Endothelial cell of umbilical vein (primary cell): ENCODE measurements at regions not wholly inside any gene's neighbourhood (a gene's known extent, or its start where the extent isn't known, plus 50 kb on each side); places are given as distances from the start of the nearest gene placed in this dataset.

Source experiments
- BruUV-seq: library from RNA; stranded (reverse); fragments of 400-500 nt; replicated peaks from 2 replicates; lab custom pipeline; 2021; lab: Mats Ljungman, UMichigan
- CTCF ChIA-PET: fragments of 300-600, 350-600 bp; sonication (Branson Sonifier 250); formaldehyde crosslinking; loops from one replicate; lab custom pipeline; 2021; ENCODE audit warnings: antibody characterized with exemption, inconsistent platforms; lab: Charles Lee
- POLR2A ChIA-PET: fragments of 300-600, 350-600 bp; sonication (Branson Sonifier 250); formaldehyde crosslinking; loops from one replicate; lab custom pipeline; 2021; ENCODE audit warnings: antibody characterized with exemption, inconsistent platforms; lab: Charles Lee
- DNase-seq: peaks from one replicate; pipeline ENCODE4 v3.0.0-alpha.2; 2011; ENCODE audit warnings: low read depth, low spot score
- FAIRE-seq: peaks from 2 replicates; lab custom pipeline; 2011; peaks lifted over from hg19 to GRCh38; lab: Jason Lieb, UNC
- H2AFZ ChIP-seq: 2 replicates; pipeline ENCODE4 v1.6.0; 2012; ENCODE audit warnings: low read depth, low read length, control low read depth, inconsistent platforms
- H3K27ac ChIP-seq: 2 replicates; pipeline ENCODE4 v1.5.1; 2011; ENCODE audit warnings: low read depth, mild to moderate bottlenecking, control low read depth, low read length, moderate library complexity; ENCODE audit not compliant: insufficient read depth
- H3K27me3 ChIP-seq, 2 experiments: 2 replicates each; pipeline versions ENCODE4 v1.6.0 to v1.6.1; 2011; ENCODE audit warnings: low read length in 2 of 2, mixed read lengths in 1 of 2; ENCODE audit not compliant: control insufficient read depth in 2 of 2, insufficient read depth in 2 of 2
- H3K36me3 ChIP-seq, 2 experiments: 2 replicates in 1 of 2; 3 replicates in 1 of 2; pipeline ENCODE4 v1.5.1; 2011; ENCODE audit warnings: low read length in 2 of 2, mild to moderate bottlenecking in 1 of 2, moderate library complexity in 1 of 2; ENCODE audit not compliant: control insufficient read depth in 2 of 2, insufficient read depth in 2 of 2; ENCODE audit errors: extremely low read depth in 1 of 2
- H3K4me1 ChIP-seq: 3 replicates; pipeline ENCODE4 v1.5.1; 2011; ENCODE audit warnings: mild to moderate bottlenecking, low read length; ENCODE audit not compliant: control insufficient read depth, insufficient read depth; ENCODE audit errors: extremely low read depth
- H3K4me2 ChIP-seq: 2 replicates; pipeline ENCODE4 v1.6.1; 2011; ENCODE audit warnings: low read length, control low read depth, mixed read lengths; ENCODE audit not compliant: insufficient read depth
- H3K4me3 ChIP-seq, 3 experiments: fragments of 200-600 bp in 1 of 3; sonication (generic), shearing (Covaris generic) in 1 of 3; replicated peaks in 1 of 3; 2 replicates each; pipeline ENCODE4 v1.5.1; 2011 to 2016; ENCODE audit warnings: control low read depth in 3 of 3, low read length in 3 of 3, mild to moderate bottlenecking in 2 of 3, inconsistent platforms in 1 of 3, low read depth in 1 of 3, moderate library complexity in 1 of 3; ENCODE audit not compliant: insufficient read depth in 1 of 3
- H3K79me2 ChIP-seq: 2 replicates; pipeline ENCODE4 v1.6.0; 2012; ENCODE audit warnings: low read length, inconsistent platforms; ENCODE audit not compliant: control insufficient read depth, insufficient read depth
- H3K9ac ChIP-seq: replicated peaks from 2 replicates; pipeline ENCODE3; 2011; ENCODE audit warnings: low read length, control low read depth; ENCODE audit not compliant: insufficient read depth; ENCODE audit errors: extremely low read depth
- H3K9me1 ChIP-seq: replicated peaks from 3 replicates; pipeline ENCODE4 v1.6.0; 2011; ENCODE audit warnings: mild to moderate bottlenecking, low read length; ENCODE audit not compliant: control insufficient read depth, insufficient read depth; ENCODE audit errors: extremely low read depth
- H3K9me3 ChIP-seq: replicated peaks from 2 replicates; pipeline ENCODE4 v1.5.1; 2012; ENCODE audit warnings: low read length, inconsistent platforms; ENCODE audit not compliant: control insufficient read depth, insufficient read depth
- H4K20me1 ChIP-seq: replicated peaks from 2 replicates; pipeline ENCODE3; 2011; ENCODE audit warnings: mild to moderate bottlenecking, low read length; ENCODE audit not compliant: control insufficient read depth, insufficient read depth; ENCODE audit errors: extremely low read depth
- EZH2 ChIP-seq: IDR thresholded peaks from 2 replicates; pipeline ENCODE4 v1.6.1; 2012; ENCODE audit warnings: borderline replicate concordance, low read depth, mild to moderate bottlenecking, moderate library complexity, low read length, inconsistent platforms; ENCODE audit not compliant: severe bottlenecking
- FOS ChIP-seq: IDR thresholded peaks from 2 replicates; pipeline ENCODE4 v1.6.1; 2011; ENCODE audit warnings: mild to moderate bottlenecking, low read length, moderate library complexity, borderline replicate concordance; ENCODE audit not compliant: insufficient read depth
- GATA2 ChIP-seq: IDR thresholded peaks from 2 replicates; pipeline ENCODE4 v1.7.0; 2011; ENCODE audit warnings: low read depth, mild to moderate bottlenecking, moderate library complexity, mixed read lengths, low read length; ENCODE audit not compliant: insufficient read length, insufficient read depth
- JUN ChIP-seq: IDR thresholded peaks from 2 replicates; pipeline ENCODE4 v1.6.1; 2011; ENCODE audit warnings: borderline replicate concordance, low read depth; ENCODE audit not compliant: insufficient read length, insufficient read depth
- MYC ChIP-seq: IDR thresholded peaks from one replicate; pipeline ENCODE4 v1.6.1; 2011; ENCODE audit warnings: mild to moderate bottlenecking, low read depth, low read length
- POLR2A ChIP-seq: IDR thresholded peaks from 2 replicates; pipeline ENCODE4 v1.6.1; 2012; ENCODE audit warnings: low read depth, mild to moderate bottlenecking, control low read depth, low read length
- POLR2AphosphoS5 ChIP-seq: IDR thresholded peaks from 2 replicates; pipeline ENCODE4 v1.6.1; 2012; ENCODE audit warnings: low read depth, mild to moderate bottlenecking, control low read depth, low read length, moderate library complexity; ENCODE audit not compliant: insufficient read depth
- dilution Hi-C: fragments of 300-500 bp; cut with MboI; formaldehyde crosslinking; loops from one replicate; pipeline ENCODE4 v1.15.0; 2019; ENCODE audit warnings: low sequenced_read_pairs; ENCODE audit not compliant: extremely low pct_ligation_motif_present
- intact Hi-C: fragments of 100-400 bp; cut with micrococcal nuclease; formaldehyde crosslinking; loops from one replicate; pipeline ENCODE4 v1.10.0; 2022
- TF ChIP-seq, protein P1 (sequence below), 2 donors: IDR thresholded peaks; 1 replicate in 1 of 2; 2 replicates in 1 of 2; pipeline ENCODE4 v1.5.1; 2011; ENCODE audit warnings: low read length in 2 of 2, mild to moderate bottlenecking in 2 of 2, moderate library complexity in 2 of 2, control low read depth in 1 of 2, inconsistent platforms in 1 of 2, low read depth in 1 of 2; ENCODE audit not compliant: insufficient read depth in 1 of 2; ENCODE audit errors: extremely low read depth in 1 of 2
- TF ChIP-seq, protein P2 (sequence below): IDR thresholded peaks from 2 replicates; pipeline ENCODE4 v1.6.1; 2011; ENCODE audit not compliant: insufficient read depth, insufficient read length

DNA sequence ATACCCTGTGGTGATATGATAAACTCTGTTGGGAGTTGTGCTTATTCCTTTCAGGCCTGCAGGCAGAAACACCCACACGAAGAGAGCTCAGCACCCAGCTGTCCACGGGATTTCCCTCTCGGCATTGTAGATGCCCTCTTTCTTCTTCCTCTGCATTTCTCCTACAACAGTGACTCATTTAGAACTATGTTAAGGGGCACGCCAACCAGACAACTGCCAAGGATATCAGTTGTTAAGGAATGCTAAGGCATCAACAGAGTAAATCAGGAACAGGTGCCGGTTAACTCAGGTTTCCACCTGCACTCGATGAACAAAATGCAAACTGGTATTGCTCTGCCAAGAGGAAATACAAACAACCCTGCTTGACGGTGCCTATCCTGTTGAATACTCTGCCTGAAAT, 270.0 kb upstream of the PEX5L start:
- no peak overlapping the region for H3K4me2 ChIP-seq
- DNase-seq (no peak), FAIRE-seq (no peak)
- no peaks in the 10 kb centered on the region for H3K9me3 ChIP-seq
- H3K27ac ChIP-seq: no peak overlapping the region
- ChIA-PET CTCF (interaction anchor here (0.8 kb wide), 1 partner anchor 9 kb away, joined by 3 read pairs; no protein-coding TSS in a partner anchor), POLR2A (no interaction called here)
- no peaks in the 10 kb centered on the region for H3K27me3 ChIP-seq
- no peaks in the 10 kb centered on the region for H3K4me1 ChIP-seq
- H3K4me3 ChIP-seq: no peak overlapping the region
- no peaks in the 10 kb centered on the region for H4K20me1 ChIP-seq
- H2AFZ ChIP-seq: no peak overlapping the region
- H3K9ac ChIP-seq: no peak overlapping the region
- dilution Hi-C loops (no loop called here), intact Hi-C loops (no loop called here)
- no peaks in the 10 kb centered on the region for H3K9me1 ChIP-seq
- no TSS peak for BruUV-seq
- no peak for TF ChIP-seq POLR2AphosphoS5
- no peaks in the 10 kb centered on the region for H3K79me2 ChIP-seq
- H3K36me3 ChIP-seq: no peaks in the 10 kb centered on the region

DNA sequence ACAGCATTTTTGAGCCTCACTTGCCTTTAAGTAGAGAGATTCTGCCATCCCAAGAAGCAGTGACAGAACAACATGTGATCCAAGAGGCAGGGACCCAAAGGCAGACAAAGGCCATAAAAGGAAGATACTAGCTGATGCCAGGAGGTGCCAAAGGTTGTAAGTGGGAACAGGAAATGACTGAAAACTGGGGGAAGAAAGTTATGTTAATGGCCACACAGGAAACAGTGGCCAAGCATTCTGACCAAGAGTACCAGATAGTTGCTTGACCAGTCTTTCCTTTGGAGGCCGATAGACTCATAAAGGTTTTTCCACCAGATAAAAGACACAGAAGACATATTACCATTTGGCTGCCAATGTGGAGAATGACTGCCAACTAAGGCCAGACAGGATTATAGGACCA, 274.5 kb upstream of the PEX5L start:
- no peak overlapping the region for H3K27ac ChIP-seq
- H3K9ac ChIP-seq: no peak overlapping the region
- no peak for TF ChIP-seq EZH2
- TF ChIP-seq, protein P1, sequence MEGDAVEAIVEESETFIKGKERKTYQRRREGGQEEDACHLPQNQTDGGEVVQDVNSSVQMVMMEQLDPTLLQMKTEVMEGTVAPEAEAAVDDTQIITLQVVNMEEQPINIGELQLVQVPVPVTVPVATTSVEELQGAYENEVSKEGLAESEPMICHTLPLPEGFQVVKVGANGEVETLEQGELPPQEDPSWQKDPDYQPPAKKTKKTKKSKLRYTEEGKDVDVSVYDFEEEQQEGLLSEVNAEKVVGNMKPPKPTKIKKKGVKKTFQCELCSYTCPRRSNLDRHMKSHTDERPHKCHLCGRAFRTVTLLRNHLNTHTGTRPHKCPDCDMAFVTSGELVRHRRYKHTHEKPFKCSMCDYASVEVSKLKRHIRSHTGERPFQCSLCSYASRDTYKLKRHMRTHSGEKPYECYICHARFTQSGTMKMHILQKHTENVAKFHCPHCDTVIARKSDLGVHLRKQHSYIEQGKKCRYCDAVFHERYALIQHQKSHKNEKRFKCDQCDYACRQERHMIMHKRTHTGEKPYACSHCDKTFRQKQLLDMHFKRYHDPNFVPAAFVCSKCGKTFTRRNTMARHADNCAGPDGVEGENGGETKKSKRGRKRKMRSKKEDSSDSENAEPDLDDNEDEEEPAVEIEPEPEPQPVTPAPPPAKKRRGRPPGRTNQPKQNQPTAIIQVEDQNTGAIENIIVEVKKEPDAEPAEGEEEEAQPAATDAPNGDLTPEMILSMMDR (IDR thresholded peaks at IDR 0.05; ENCODE audit: extremely low read depth in 1 of 2, insufficient read depth in 1 of 2, low read depth in 1 of 2, low read length in 2 of 2): no peak
- no peak for TF ChIP-seq MYC
- TF ChIP-seq FOS: no peak
- no peak for TF ChIP-seq POLR2A
- TF ChIP-seq JUN: no peak
- no peak for TF ChIP-seq GATA2
- no peak for TF ChIP-seq POLR2AphosphoS5
- TF ChIP-seq, protein P2, sequence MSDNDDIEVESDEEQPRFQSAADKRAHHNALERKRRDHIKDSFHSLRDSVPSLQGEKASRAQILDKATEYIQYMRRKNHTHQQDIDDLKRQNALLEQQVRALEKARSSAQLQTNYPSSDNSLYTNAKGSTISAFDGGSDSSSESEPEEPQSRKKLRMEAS: no peak
- no peaks in the 10 kb centered on the region for H3K9me3 ChIP-seq
- intact Hi-C loops (no loop called here), dilution Hi-C loops (no loop called here)
- no peak overlapping the region for H3K4me2 ChIP-seq
- no peaks in the 10 kb centered on the region for H3K27me3 ChIP-seq
- H3K36me3 ChIP-seq: no peaks in the 10 kb centered on the region
- H3K9me1 ChIP-seq: no peaks in the 10 kb centered on the region
- H3K79me2 ChIP-seq: no peaks in the 10 kb centered on the region
- no peak for DNase-seq
- no peak for FAIRE-seq
- BruUV-seq: no TSS peak
- CTCF ChIA-PET: no interaction called here
- no peak overlapping the region for H2AFZ ChIP-seq
- no peak overlapping the region for H3K4me3 ChIP-seq
- H3K4me1 ChIP-seq: no peaks in the 10 kb centered on the region
- H4K20me1 ChIP-seq: no peaks in the 10 kb centered on the region
- POLR2A ChIA-PET: no interaction called here
